Fibroblast of lung (primary cell): ENCODE measurements at regions not wholly inside any gene's neighbourhood (a gene's known extent, or its start where the extent isn't known, plus 50 kb on each side); places are given as distances from the start of the nearest gene placed in this dataset.

ENCODE experiments used
- DNase-seq, 2 donors: peaks; one replicate each; pipeline versions ENCODE4 v3.0.0 to v3.0.0-alpha.2; 2010; ENCODE audit warnings: low read depth in 2 of 2
- H2AFZ ChIP-seq: 2 replicates; pipeline ENCODE4 v1.5.1; 2012; ENCODE audit warnings: low read length, control low read depth, inconsistent platforms
- H3K27ac ChIP-seq: 2 replicates; pipeline ENCODE4 v1.5.1; 2011; ENCODE audit warnings: low read length, control low read depth; ENCODE audit not compliant: insufficient read depth
- H3K27me3 ChIP-seq: 2 replicates; pipeline ENCODE4 v1.5.1; 2011; ENCODE audit warnings: mild to moderate bottlenecking, low read length; ENCODE audit not compliant: control insufficient read depth, insufficient read depth
- H3K36me3 ChIP-seq: 2 replicates; pipeline ENCODE4 v1.5.1; 2011; ENCODE audit warnings: low read length; ENCODE audit not compliant: control insufficient read depth, insufficient read depth
- H3K4me1 ChIP-seq: 2 replicates; pipeline ENCODE4 v1.5.1; 2011; ENCODE audit warnings: low read length; ENCODE audit not compliant: control insufficient read depth, insufficient read depth; ENCODE audit errors: extremely low read depth
- H3K4me2 ChIP-seq: 2 replicates; pipeline ENCODE4 v1.5.1; 2011; ENCODE audit warnings: low read length, control low read depth; ENCODE audit not compliant: insufficient read depth; ENCODE audit errors: extremely low read depth
- H3K4me3 ChIP-seq, 4 experiments: fragments of 200-600 bp in 1 of 4; sonication (generic) in 1 of 4; replicated peaks in 1 of 4; 2 replicates each; pipeline ENCODE4 v1.5.1; 2011 to 2016; ENCODE audit warnings: low read length in 4 of 4, low read depth in 3 of 4, mild to moderate bottlenecking in 3 of 4, control low read depth in 2 of 4, inconsistent platforms in 1 of 4, mixed read lengths in 1 of 4; ENCODE audit not compliant: insufficient read depth in 1 of 4; ENCODE audit errors: control extremely low read depth in 1 of 4
- H3K79me2 ChIP-seq: 2 replicates; pipeline ENCODE4 v1.5.1; 2012; ENCODE audit warnings: mild to moderate bottlenecking, low read length, inconsistent platforms; ENCODE audit not compliant: control insufficient read depth, insufficient read depth
- H3K9ac ChIP-seq: 2 replicates; pipeline ENCODE4 v1.5.1; 2011; ENCODE audit warnings: mild to moderate bottlenecking, low read length, control low read depth; ENCODE audit not compliant: insufficient read depth
- H3K9me3 ChIP-seq: 2 replicates; pipeline ENCODE4 v1.5.1; 2012; ENCODE audit warnings: low read depth, low read length; ENCODE audit not compliant: control insufficient read depth, insufficient read depth
- H4K20me1 ChIP-seq: 2 replicates; pipeline ENCODE4 v1.5.1; 2011; ENCODE audit warnings: low read length; ENCODE audit not compliant: control insufficient read depth, insufficient read depth; ENCODE audit errors: extremely low read depth
- EZH2 ChIP-seq: IDR thresholded peaks from 2 replicates; pipeline ENCODE4 v1.5.1; 2012; ENCODE audit warnings: low read length, control low read depth, mild to moderate bottlenecking; ENCODE audit errors: missing control alignments
- TF ChIP-seq, protein P1 (sequence below), 2 donors: IDR thresholded peaks in 1 of 2; conservative IDR thresholded peaks in 1 of 2; 1 replicate in 1 of 2; 2 replicates in 1 of 2; pipeline ENCODE4 v1.5.1; 2011 to 2012; ENCODE audit warnings: low read length in 2 of 2, control low read depth in 1 of 2, inconsistent platforms in 1 of 2, low read depth in 1 of 2, mild to moderate bottlenecking in 1 of 2

DNA sequence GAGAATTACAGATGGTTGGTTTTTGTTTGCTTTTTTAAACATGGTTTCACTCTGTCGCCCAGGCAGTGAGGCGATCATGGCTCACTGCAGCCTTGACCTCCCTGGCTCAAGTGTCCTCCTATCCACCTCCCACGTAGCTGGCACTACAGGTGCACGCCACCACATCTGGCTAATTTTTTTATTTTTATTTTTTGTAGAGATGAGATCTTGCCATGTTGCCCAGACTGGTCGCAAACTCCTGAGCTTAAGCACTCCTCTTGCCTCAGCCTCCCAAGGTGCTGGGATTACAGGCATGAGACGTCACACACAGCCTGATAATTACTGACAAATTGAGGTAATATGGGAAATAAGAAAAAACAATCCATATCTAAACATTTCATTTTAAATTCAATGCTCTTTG, 110.5 kb upstream of the ZSWIM2 start:
- no peak overlapping the region for H2AFZ ChIP-seq
- H3K4me1 ChIP-seq = no peaks in the 10 kb centered on the region
- no peak overlapping the region for H3K27ac ChIP-seq
- DNase-seq = no peak
- H3K4me2 ChIP-seq = no peak overlapping the region
- no peaks in the 10 kb centered on the region for H3K9me3 ChIP-seq
- no peak overlapping the region for H3K9ac ChIP-seq
- no peaks in the 10 kb centered on the region for H3K27me3 ChIP-seq
- TF ChIP-seq EZH2 = no peak
- TF ChIP-seq, protein P1, sequence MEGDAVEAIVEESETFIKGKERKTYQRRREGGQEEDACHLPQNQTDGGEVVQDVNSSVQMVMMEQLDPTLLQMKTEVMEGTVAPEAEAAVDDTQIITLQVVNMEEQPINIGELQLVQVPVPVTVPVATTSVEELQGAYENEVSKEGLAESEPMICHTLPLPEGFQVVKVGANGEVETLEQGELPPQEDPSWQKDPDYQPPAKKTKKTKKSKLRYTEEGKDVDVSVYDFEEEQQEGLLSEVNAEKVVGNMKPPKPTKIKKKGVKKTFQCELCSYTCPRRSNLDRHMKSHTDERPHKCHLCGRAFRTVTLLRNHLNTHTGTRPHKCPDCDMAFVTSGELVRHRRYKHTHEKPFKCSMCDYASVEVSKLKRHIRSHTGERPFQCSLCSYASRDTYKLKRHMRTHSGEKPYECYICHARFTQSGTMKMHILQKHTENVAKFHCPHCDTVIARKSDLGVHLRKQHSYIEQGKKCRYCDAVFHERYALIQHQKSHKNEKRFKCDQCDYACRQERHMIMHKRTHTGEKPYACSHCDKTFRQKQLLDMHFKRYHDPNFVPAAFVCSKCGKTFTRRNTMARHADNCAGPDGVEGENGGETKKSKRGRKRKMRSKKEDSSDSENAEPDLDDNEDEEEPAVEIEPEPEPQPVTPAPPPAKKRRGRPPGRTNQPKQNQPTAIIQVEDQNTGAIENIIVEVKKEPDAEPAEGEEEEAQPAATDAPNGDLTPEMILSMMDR (conservative IDR thresholded peaks at IDR 0.05 in 1 of 2, IDR thresholded peaks at IDR 0.05 in 1 of 2; ENCODE audit: low read depth in 1 of 2, low read length in 2 of 2) = no peak
- H4K20me1 ChIP-seq = no peaks in the 10 kb centered on the region
- H3K4me3 ChIP-seq = no peak overlapping the region
- no peaks in the 10 kb centered on the region for H3K79me2 ChIP-seq
- H3K36me3 ChIP-seq = no peaks in the 10 kb centered on the region

DNA sequence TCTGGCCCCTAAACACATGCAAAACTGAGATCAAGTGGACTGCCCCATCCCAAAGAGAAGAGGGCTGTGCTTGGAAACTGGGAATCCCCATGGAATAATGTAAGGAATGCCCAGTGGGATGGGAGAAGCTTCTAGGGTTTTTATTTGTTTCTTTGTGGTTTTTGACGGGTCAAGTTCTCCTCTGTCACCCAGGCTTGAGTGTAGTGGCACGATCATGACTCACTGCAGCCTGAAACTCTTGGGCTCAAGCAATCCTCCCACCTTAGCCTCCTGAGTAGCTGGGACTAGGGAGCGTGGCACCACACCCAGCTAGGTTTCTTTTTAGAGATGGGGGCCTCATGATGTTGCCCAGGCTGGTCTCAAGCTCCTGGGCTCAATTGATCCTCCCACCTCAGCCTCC, 101.7 kb upstream of the ZSWIM2 start:
- no peak overlapping the region for H3K27ac ChIP-seq
- no peaks in the 10 kb centered on the region for H3K4me1 ChIP-seq
- no peaks in the 10 kb centered on the region for H3K9me3 ChIP-seq
- H4K20me1 ChIP-seq = no peaks in the 10 kb centered on the region
- no peak overlapping the region for H3K4me3 ChIP-seq
- no peaks in the 10 kb centered on the region for H3K79me2 ChIP-seq
- no peak for TF ChIP-seq EZH2
- TF ChIP-seq, protein P1 (conservative IDR thresholded peaks at IDR 0.05 in 1 of 2, IDR thresholded peaks at IDR 0.05 in 1 of 2; ENCODE audit: low read depth in 1 of 2, low read length in 2 of 2) = no peak
- no peak overlapping the region for H3K9ac ChIP-seq
- no peaks in the 10 kb centered on the region for H3K36me3 ChIP-seq
- H3K27me3 ChIP-seq = no peaks in the 10 kb centered on the region
- H3K4me2 ChIP-seq = no peak overlapping the region
- H2AFZ ChIP-seq = no peak overlapping the region
- peak; percentile 5 to 69 for DNase-seq

DNA sequence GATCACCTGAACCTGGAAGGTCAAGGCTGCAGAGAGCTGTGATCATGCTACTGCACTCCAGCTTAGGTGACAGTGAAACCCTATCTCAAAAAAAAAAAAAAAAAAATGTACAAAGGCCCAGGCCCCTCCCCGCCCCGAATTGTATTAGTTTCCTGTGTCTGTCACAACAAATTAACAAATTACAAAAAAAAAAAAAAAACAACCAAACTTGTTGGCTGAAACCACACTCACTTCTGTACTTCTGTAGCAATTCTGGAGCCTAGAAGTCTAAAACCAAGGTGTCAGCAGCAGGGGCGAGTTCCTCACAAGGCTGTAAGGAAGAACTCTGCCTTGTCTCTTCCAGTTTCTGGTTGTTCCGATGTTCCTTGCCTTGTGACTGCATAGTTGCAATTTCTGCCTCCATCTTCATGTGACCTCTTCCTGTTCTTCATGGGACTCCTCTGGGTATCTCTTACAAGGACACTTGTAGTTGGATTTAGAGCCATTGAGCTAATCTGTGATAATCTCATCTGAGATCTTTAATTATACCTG, 100.8 kb upstream of the ZSWIM2 start:
- no peak for DNase-seq
- Histone ChIP-seq H3K36me3 (no peaks in the 10 kb centered on the region), H3K79me2 (no peaks in the 10 kb centered on the region), H3K4me1 (no peaks in the 10 kb centered on the region), H3K27ac (no peak overlapping the region), H3K9ac (no peak overlapping the region), H3K4me2 (no peak overlapping the region), H3K4me3 (no peak overlapping the region), H4K20me1 (no peaks in the 10 kb centered on the region), H3K27me3 (no peaks in the 10 kb centered on the region), H3K9me3 (no peaks in the 10 kb centered on the region), H2AFZ (no peak overlapping the region)
- TF ChIP-seq, protein P1 (conservative IDR thresholded peaks at IDR 0.05 in 1 of 2, IDR thresholded peaks at IDR 0.05 in 1 of 2; ENCODE audit: low read depth in 1 of 2, low read length in 2 of 2) = no peak
- no peak for TF ChIP-seq EZH2
